NCI-H2171 treated with DMSO at 0.1 percent for 48 hours (cell line): ENCODE measurements at regions not wholly inside any gene's neighbourhood (a gene's known extent, or its start where the extent isn't known, plus 50 kb on each side); places are given as distances from the start of the nearest gene placed in this dataset.
"Not testable (repeated sequence)": the region's sequence is repeated elsewhere in the genome, so short reads cannot be mapped to it uniquely, and the experiment has no call there.

Experiments
- DNase-seq: peaks from one replicate; lab custom pipeline; 2025; lab: John Stamatoyannopoulos, UW

DNA sequence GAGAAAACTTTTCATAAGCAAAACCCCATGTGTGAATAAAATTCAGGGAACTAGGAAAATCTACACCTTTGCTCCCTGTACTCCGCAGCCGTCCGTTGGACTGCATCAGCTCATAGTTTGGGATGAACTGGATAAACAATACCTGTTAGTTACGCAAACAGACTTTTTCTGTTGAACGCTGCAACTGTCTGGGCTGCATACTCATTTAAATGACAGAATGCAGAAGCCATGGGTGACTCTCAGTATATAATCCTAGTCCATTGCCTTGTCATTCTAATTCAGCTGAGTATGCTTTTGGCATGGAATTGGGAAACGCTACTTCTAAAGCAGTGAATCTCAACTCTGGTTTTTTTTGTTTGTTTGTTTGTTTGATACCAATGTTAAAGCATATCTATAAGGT, 151.6 kb downstream of the SLITRK1 start:
- no peak for DNase-seq

DNA sequence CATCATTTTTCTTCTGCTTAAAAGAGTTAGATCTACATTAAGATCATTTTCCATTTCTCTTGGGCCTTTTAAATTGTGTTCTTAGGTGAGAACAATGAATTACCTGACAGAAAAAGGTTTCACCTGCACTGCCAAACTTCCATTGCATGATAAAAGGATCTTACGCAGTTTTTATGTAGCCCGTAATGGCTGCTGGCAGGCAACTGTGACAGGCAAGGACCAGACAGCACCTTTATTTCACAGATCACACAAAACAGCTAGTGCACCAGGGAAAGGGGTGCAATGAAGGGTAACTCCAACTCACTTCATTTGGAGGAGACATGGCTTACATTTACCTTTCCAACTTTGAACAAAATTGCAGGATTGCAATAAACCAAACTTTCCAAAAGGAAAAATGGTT, 159.8 kb downstream of the SLITRK1 start:
- no peak for DNase-seq

DNA sequence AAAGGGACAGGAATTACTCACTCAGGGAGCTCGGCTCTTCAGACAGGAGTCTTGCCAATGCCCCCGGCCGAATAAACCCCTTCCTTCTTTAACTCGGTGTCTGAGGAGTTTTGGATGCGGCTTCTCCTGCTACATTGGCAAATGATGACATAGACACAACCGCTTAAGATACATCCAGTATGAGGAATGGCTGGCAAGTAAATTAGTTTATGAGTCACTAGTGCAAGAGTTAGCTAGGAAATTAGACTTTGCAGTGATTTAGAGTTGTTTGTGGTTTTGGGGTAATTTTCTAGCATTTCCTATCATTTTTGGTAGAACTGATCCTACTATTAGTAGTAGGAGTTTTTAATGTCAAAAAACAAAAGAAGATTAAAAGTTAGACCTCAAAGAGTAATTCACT, 166.2 kb downstream of the SLITRK1 start:
- DNase-seq: no peak

DNA sequence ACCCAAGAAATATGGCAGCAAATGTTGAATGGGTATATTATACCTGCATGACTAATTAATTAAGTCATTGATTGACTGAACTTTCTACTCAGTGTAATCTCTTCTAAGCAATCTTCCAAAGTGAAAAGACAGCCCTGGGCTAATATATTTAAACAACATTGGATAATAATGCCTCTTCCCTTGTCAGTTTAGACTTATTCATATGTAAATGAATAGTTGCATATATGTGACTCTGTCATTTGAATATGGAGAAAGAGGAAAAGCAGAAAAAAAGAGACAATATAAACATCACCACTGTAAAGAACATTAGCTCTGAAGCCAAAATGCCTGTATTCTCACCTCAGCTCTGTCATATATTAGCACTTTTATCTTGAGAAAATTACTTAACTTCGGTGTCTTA, 168.0 kb downstream of the SLITRK1 start:
- no peak for DNase-seq

DNA sequence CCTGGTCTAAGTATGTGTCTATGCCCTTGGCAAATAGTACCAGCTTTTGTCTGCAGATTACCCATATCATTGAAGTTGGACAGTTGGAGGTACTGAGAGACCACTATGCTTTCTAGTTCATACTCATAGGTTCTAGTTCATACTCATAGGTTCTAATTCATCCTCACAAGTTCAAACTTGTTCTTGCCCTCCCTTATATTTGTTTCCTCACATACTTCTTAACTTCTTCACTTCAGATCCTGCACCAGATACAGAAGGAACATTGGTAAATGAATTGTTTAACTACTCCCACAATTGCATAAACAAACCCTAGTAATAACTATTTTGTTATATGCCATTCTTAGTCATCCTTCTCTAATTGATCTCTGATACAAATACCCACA, 172.2 kb downstream of the SLITRK1 start:
- DNase-seq: no peak

DNA sequence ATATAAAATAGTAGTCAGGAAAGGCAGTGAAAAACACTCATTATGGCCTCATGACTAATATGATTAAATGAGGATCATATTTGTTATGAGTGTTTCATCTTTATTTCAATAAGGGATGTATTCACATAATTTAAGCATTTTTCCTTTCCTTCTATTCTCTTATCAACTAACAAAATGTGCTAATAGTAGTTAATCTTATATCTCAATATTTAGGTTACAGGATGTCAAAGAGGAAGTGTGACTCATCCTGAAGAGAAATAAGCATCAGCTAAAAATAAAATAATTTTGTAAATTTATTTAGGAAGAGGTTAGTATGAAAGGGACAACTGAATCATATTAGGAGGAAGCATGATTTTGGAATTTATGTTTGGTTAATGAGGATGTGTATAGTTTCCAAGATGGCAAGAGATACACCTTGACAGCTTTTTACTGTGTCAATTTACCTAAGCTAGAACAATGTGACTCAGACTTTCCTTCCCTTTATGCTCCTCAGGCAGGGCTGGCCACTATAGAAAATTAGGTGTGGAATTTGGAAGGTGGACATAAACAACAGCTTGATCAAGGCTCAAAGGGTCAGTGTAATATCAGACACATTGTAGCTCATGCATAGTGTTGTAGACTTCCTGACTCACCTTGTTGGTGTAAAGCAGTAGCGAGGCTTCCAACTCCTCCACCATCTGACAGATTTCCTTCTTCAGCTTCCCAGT, 172.7 kb downstream of the SLITRK1 start:
- DNase-seq: no peak

DNA sequence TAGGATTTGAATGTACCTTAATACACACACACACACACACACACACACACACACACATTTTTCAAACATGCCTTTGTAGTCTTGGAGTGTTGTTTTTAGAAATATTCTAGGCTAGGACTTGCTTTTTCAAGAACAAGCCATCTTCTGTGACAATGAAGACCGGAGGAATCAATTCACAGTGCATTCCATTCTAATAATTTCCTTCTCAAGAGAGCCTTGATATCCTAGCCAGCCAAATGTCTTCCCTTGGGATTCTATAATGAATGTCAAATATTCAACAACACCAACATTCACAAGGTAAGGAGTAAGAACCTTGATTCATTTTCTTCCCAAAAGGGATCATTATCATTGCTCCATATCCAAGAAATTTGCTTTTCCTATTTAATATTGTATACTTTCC, 180.3 kb downstream of the SLITRK1 start:
- DNase-seq: no peak

DNA sequence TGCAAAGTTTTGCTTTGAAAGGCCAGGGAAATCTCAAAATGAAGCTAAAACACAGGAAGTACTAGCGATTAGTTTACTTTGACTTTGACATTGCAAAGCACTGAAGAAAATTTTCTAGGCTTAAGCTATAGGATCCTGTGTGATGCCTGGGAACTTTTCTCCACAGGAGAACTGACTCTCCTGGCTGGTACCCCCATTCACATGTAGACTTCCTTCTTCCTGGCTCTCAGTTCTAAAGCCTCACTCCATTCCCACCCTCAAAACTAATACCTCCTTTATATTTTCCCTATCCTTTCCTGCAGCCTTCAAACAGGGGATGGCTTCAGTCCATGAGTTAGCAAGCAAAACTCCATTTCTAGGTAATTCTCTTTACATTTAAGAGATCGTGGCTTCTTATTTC, 189.5 kb downstream of the SLITRK1 start:
- DNase-seq: no peak

DNA sequence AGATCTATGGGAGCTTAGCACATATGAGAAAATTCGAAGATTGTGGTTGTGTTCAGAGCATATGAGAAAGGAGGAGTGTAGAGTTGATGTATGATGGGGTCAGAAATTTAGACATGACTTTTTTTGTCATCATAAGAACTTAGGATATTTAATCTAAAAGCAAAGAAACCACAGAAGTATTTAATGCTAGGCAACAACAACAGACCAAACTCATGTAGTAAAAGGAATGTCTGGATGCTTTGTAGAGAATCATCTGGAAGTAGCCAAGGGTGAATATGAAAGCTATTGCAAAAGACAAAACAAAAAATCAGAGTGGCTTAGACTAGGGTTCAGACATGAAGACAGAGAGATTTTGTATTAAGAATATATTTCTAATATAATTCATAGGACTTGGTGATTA, 190.3 kb downstream of the SLITRK1 start:
- DNase-seq: no peak

DNA sequence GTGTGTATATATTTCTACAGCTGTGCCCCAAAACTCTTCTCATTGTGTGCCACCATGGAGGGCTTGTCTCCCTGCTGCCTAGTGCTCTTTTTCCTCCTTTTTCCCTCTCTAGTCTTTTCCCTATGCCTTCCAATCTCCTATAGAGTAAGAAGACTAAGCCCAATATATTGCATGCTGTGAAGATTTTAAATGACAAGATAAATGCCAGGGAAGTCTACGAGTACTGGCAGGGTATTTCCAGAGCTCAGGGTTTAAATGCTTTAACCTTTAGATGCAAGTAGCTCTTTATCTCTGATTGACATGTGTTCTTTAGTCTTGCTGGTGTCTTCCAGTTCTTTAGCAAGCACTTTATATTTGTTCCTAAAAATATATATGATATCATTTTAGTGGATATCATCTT, 200.7 kb downstream of the SLITRK1 start:
- DNase-seq: no peak

DNA sequence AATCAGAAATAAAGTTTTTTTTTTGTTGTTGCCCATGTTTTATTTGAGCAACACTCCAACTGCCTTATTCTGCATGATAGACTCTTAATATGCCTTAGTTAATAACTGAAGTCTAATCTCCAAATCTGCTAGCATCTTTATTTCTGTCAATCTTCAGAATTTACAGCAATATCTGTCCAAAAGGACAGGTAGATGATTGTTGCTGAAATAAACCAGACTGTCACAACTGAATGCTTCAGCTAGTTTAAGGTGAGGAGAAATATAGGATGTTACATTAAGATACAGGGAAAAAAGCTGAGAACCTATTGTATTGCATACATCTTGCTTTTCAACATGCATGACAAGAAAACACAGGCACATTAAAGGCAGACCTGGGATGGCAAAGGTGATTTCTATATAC, 204.3 kb downstream of the SLITRK1 start:
- no peak for DNase-seq

DNA sequence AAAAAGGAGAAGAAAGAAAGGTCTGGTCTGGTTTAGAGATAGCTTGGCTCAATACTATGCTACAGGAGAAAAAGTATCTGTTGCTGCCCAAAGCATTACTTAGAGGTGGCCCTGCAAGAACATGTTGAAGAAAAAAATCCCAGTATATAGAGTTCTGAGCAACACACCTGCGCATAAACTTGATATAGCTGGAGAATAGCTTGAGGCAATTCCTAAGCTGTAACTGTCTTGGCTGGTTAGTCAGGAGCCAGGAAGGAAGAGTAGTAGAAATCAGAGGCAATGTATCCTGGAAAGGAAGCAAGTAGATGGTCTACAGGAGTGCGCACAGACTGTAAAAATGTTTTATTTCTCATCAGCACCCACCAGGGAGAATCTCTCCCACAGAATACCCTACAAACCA, 209.7 kb downstream of the SLITRK1 start:
- DNase-seq: no peak

DNA sequence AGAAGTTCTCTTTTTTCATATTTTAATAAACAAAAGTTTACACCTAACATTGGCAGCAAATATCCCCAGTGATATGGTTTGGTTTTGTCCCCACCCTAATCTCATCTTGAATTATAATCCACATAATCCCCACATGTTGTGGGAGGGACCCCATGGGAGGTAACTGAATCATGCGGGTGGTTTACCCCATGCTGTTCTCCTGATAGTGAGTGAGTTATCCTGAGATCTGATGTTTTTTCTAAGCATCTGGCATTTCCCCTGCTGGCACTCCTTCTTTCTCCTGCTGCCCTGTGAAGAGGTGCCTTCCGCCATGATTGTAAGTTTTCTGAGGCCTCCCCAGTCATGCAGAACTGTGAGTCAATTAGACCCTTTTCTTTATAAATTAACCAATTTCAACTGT, 214.7 kb downstream of the SLITRK1 start:
- DNase-seq: peak; percentile 11

DNA sequence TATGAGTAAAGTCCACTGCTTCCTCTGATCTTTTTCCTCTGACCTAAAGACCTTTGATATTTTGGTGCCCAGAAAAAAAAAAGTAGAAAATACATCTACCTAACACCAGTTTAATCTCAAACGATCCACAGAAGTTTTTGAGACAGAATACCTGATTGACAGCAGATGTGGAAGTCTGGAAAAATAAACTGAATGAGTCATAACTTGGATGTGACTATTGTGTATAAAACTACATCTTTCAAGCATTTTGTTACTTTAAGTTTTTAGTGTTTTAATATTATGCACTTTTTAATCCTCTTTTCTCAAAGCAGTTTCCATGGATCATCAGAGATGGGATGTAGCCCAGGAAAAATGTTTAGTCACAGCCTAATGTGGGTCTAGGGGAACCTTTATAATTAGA, 216.1 kb downstream of the SLITRK1 start:
- no peak for DNase-seq

DNA sequence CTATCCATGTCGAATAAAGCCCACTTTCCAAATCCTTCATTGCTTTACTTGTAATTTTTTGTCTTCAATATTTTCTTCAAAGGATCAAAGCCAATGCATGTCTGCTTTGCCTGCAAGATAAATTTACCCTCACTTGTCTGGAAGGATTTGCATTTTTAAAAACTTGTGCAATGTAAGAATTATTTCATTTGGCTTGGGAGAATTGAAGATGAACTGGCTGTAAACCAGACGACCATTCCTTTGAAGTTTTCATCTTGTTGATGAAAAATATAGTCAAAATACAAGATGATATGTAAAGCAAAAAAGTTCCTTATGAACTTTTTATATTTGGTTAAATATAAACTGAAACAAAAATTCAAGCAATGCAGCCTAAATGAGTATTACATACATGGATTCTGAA, 225.0 kb downstream of the SLITRK1 start:
- DNase-seq: no peak

DNA sequence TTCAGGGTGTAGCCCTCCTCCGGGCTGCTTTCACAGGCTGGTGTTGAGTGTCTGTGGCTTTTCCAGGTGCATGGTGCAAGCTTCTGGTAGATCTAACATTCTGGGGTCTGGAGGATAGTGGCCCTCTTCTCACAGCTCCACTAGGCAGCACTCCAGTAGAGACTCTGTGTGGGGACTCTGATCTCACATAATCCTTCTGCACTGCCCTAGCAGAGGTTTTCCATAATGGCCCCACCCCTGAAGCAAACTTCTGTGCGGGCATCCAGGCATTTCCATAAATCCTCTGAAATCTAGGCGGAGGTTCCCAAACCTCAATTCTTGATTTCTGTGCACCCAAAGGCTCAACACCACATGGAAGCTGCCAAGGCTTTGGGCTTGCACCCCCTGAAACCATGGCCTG, 239.7 kb downstream of the SLITRK1 start:
- not testable (repeated sequence) for DNase-seq

DNA sequence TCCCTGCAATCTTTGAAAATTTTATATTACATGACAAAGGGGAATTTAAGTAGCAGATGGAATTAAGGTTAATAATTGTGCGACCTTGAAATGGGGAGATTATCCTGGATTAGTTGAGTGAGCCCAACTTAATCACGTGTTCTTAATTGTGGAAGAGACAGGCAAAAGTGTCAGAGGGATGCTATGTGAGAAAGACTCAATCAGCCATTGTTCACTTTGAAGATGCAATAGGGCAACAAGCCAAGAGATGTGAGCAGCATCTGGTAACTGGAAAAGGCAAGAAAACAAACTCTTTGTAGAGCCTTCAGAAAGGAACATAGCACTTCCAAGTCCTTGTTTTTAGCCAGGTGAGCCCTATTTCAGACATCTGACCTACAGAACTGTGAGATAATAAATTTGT, 247.7 kb downstream of the SLITRK1 start:
- DNase-seq: no peak

DNA sequence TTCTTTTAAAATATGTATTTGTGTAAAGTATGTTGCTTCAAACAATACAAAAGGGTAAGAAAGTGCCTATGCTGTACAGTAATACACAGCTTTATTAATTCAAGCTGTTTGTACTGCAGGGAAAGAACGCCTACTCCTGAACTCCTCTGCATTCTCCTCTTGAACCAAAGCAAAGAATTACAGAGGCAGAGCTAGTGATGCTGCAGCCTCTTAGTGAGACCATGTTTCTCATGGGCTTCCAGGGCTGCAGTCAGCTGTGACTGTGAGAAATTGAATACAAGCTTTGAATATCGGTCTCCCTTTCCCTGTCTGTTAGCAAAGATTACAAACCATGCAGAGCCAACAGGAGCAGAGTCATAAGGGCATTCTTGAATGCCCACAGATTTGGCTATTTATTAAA, 248.5 kb downstream of the SLITRK1 start:
- no peak for DNase-seq

DNA sequence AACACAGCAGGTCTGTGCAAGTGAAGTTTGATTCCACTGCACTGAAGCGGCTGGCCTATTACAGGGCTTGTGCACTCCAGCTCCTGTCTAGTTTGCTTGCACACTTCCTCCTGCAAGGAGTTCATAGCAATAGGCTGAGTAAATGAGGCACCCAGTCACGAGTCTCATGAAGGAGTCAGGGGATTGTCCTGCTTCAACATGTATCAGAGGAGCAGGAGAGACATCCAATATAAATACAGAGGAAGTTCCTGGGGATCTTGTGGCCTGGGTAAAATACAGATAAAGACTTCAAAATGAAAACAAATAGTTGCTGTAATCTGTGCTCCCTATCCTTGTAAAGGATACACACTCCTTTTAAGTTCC, 259.9 kb downstream of the SLITRK1 start:
- no peak for DNase-seq

DNA sequence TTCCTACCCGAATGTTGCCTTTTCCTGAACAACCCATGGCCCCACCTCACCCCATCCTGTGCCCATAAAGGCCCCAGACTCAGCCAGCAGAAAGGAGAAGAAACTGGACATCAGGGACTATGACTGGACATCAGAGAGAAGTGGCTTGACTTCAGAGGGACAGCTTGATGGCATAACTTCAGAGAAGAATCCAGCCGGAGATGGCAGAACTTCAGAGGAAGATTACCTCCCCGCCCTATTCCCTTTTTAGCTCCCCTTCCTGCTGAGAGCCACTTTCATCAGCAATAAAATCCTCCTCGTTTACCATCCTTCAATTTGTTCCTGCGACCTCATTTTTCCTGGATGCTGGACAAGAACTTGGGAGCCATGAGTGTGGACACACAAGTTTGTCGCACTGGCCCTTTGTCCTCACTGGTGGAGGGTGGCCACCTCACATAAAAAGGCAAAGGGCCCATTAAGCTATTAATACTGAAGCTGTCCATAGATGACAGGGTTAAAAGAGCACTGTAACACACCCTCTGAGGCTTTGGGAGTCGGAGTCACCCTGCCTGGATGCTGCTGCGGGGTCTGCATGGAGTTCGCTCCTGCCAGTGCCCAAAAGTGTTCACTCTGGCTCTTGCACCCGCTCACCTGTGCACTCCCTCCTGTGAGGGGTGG, 260.4 kb downstream of the SLITRK1 start:
- DNase-seq: no peak

DNA sequence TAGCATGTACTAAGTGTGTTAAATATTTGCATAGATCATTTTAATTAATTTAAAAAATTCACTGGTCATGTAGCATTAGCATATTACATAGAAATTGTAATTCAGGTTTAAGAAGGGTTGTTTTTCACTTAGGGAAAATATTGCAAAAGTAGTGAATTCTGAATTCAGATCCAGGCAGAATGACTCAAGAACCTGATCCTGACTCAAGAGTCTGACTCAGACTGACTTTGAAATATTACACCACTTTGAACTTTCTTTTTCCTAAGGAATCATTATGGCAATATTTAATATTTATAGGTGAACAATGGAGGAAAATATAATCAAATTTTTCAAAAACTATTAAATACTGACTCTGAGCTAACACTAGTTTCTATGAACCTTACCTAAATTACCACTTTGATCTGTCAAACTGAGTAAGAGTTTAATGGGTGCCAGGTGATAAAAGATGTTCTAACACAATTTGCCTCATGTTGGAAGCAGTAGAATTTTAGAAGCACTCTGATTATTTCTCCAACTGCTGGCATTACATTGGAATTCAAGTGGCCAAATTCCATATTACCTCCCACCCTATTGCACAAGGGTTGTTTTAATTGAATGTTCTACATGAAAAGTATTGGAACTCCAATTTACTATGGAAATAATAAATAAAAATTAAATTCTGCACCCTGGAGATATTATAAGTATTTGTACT, 261.6 kb downstream of the SLITRK1 start:
- DNase-seq: no peak

DNA sequence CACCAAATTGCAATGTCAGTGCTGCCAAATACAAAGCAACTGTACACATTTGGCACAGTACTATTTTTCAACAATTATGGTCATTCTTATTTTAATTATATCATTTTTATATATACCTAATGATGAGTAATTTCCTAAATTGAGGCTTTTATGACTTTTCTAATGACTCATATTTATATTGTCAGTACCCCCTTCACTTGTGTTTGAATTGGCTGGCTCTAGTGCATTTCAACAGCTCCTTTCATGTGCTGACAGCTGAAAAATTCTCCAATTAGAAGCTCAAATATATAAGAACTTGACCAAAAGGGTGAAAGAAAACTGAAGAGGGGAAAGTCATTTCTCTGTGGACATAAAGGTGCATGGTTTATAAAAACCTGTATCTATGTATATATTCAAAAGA, 263.3 kb downstream of the SLITRK1 start:
- DNase-seq: no peak

DNA sequence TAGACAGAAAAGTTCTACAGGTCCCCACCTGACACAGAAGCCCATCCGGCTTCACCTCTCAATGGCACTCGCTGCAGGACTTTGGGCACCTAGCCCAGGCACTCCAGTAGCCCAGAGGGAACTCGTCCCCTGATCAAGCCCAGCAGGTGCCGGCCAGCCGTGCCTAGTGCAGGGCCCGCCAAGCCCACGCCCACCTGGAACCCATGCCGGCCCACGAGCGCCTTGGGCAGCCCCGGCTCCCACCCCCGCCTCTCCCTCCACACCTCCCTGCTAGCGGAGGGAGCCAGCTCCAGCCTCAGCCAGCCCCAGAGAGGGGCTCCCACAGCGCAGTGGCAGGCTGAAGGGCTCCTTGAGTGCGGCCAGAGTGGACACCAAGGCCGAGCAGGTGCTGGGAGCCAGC, 268.8 kb downstream of the SLITRK1 start:
- no peak for DNase-seq

DNA sequence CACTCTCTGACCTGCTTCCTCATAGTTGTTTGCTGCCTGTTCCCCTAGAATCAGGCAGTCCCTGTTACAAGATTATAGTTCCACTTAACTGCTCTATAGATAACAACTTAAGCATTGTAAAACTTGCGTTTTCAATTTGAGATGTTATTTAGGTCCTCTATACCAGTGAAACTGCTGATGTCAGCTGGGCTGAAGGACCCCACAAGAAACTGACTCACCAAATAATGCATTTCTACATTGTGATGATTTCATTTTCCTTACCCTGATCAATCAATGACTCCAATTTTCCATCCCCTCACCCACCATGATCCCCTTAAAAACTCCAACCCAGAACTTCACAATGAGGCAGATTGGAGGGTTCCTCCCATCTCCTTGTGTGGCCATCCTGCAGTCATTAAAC, 280.7 kb downstream of the SLITRK1 start:
- DNase-seq: no peak
